ENCODE measurements at regions not wholly inside any gene's neighbourhood (a gene's known extent, or its start where the extent isn't known, plus 50 kb on each side); places are given as distances from the start of the nearest gene placed in this dataset.

- H3K27me3 ChIP-seq (ENCODE audit: insufficient read depth) = no peaks in the 10 kb centered on the region
- Mint-ChIP-seq H3K27ac (no peak overlapping the region), H3K4me1 (peaks cover 3% of the 10 kb centered on the region), H3K36me3 (ENCODE audit: low read depth) (no peaks in the 10 kb centered on the region), H3K9me3 (no peaks in the 10 kb centered on the region; the same call in 2 of the 3 replicates), H3K27me3 (ENCODE audit: insufficient read depth, low read depth, poor library complexity) (peaks cover 2% of the 10 kb centered on the region), H3K4me3 (no peak overlapping the region)
- no peak overlapping the region for H3K27ac ChIP-seq (ENCODE audit: low read depth)
- H2AFZ ChIP-seq = no peak overlapping the region
- no peaks in the 10 kb centered on the region for H3K4me1 ChIP-seq (ENCODE audit: insufficient read depth)
- H3K4me3 ChIP-seq = no peak overlapping the region
- H3K9me2 ChIP-seq (ENCODE audit: insufficient read depth) = no peaks in the 10 kb centered on the region
- no peak overlapping the region for H3K4me2 ChIP-seq
- DNase-seq (ENCODE audit: low spot score) = no peak
- TF ChIP-seq EZH2 (IDR thresholded peaks at IDR 0.05; ENCODE audit: low read depth, unreplicated experiment) = no peak
- no peak for TF ChIP-seq STAT1 (IDR thresholded peaks at IDR 0.05; ENCODE audit: unreplicated experiment)
- TF ChIP-seq CTCF (conservative IDR thresholded peaks at IDR 0.05; ENCODE audit: low read depth in 2 of 2) = no peak
- no peak for TF ChIP-seq ZNF462 (CRISPR knock-in tag; IDR thresholded peaks at IDR 0.05)
- TF ChIP-seq REST (IDR thresholded peaks at IDR 0.05; ENCODE audit: unreplicated experiment) = no peak
- no peak for TF ChIP-seq NANOG (IDR thresholded peaks at IDR 0.05; ENCODE audit: borderline replicate concordance)
- TF ChIP-seq CREB1 (CRISPR knock-in tag; IDR thresholded peaks at IDR 0.05; ENCODE audit: low read depth) = no peak
- TF ChIP-seq ZNF114 (CRISPR knock-in tag; IDR thresholded peaks at IDR 0.05) = no peak
- TF ChIP-seq ETS1 (IDR thresholded peaks at IDR 0.05) = no peak
- TF ChIP-seq ZNF331 (CRISPR knock-in tag; IDR thresholded peaks at IDR 0.05; ENCODE audit: low read depth) = no peak
- TF ChIP-seq POLR2AphosphoS5 (IDR thresholded peaks at IDR 0.05; ENCODE audit: low read depth) = no peak
- TF ChIP-seq JUNB (IDR thresholded peaks at IDR 0.05; ENCODE audit: unreplicated experiment) = no peak
- TF ChIP-seq EZH2phosphoT487 (IDR thresholded peaks at IDR 0.05; ENCODE audit: unreplicated experiment) = no peak
- H4K20me1 ChIP-seq (replicated peaks; ENCODE audit: insufficient read depth) = no peaks in the 10 kb centered on the region
- ATAC-seq = no peak
- no peaks in the 10 kb centered on the region for H3F3A ChIP-seq (replicated peaks; ENCODE audit: low read depth)
- no peaks in the 10 kb centered on the region for H3K36me3 ChIP-seq (ENCODE audit: insufficient read depth)
- no peaks in the 10 kb centered on the region for H3K79me2 ChIP-seq (replicated peaks; ENCODE audit: insufficient read depth)
Measured at GRCh38 chr6:156587071-156587470, 190.1 kb upstream of the ARID1B start.

Measured in GM23338 (cell line).